ENCODE measurements at regions not wholly inside any gene's neighbourhood (a gene's known extent, or its start where the extent isn't known, plus 50 kb on each side); places are given as distances from the start of the nearest gene placed in this dataset.

DNA sequence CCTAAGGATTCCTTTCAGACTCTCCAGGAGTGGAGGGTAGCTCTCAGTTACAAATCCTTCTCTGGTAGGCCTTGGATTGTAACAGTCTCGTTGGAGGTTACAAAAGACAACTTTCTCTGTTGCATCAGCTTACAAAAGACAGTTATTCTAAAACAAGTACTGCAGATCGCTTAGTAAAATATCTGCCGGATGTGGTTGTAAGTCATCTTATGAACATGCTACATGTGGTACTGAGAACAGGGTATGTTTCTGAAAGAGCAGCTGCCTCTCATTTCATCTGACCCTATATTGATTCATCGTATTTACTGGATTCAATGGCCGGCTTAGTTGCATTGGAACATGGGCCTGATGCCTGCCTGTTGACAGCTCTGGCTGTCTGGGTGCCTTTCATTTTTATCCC lies 157.4 kb downstream of the PTCSC3 start:
- H3K36me3 ChIP-seq (ENCODE audit: control insufficient read depth, insufficient read depth, low read length) = no peaks in the 10 kb centered on the region
- CTCF ChIA-PET (ENCODE audit: low intra/inter-chr PET ratio) = no interaction called here
- no peaks in the 10 kb centered on the region for H4K20me1 ChIP-seq (replicated peaks; ENCODE audit: control insufficient read depth, insufficient read depth, low read length)
- no TSS peak for BruUV-seq (replicated peaks)
- no peaks in the 10 kb centered on the region for H3K79me2 ChIP-seq (ENCODE audit: control insufficient read depth, insufficient read depth, low read length)
- no peak overlapping the region for H2AFZ ChIP-seq (ENCODE audit: low read depth, low read length)
- H3K4me1 ChIP-seq (replicated peaks in 1 of 2; ENCODE audit: control insufficient read depth in 2 of 2, insufficient read depth in 2 of 2, low read length in 2 of 2) = no peaks in the 10 kb centered on the region
- TF ChIP-seq FOXK2 (conservative IDR thresholded peaks at IDR 0.05 in 1 of 2, IDR thresholded peaks at IDR 0.05 in 1 of 2; ENCODE audit: low read depth in 2 of 2) = no peak
- no peak for TF ChIP-seq MAFK (IDR thresholded peaks at IDR 0.05; ENCODE audit: low read length)
- TF ChIP-seq GABPB1 (CRISPR knock-in tag; IDR thresholded peaks at IDR 0.05) = no peak
- TF ChIP-seq, protein P1, sequence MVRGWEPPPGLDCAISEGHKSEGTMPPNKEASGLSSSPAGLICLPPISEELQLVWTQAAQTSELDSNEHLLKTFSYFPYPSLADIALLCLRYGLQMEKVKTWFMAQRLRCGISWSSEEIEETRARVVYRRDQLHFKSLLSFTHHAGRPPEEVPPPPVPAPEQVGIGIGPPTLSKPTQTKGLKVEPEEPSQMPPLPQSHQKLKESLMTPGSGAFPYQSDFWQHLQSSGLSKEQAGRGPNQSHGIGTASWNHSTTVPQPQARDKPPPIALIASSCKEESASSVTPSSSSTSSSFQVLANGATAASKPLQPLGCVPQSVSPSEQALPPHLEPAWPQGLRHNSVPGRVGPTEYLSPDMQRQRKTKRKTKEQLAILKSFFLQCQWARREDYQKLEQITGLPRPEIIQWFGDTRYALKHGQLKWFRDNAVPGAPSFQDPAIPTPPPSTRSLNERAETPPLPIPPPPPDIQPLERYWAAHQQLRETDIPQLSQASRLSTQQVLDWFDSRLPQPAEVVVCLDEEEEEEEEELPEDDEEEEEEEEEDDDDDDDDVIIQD (CRISPR knock-in tag; IDR thresholded peaks at IDR 0.05) = no peak
- no peak for TF ChIP-seq SMAD3 (CRISPR knock-in tag; conservative IDR thresholded peaks at IDR 0.05)
- TF ChIP-seq, protein P2, sequence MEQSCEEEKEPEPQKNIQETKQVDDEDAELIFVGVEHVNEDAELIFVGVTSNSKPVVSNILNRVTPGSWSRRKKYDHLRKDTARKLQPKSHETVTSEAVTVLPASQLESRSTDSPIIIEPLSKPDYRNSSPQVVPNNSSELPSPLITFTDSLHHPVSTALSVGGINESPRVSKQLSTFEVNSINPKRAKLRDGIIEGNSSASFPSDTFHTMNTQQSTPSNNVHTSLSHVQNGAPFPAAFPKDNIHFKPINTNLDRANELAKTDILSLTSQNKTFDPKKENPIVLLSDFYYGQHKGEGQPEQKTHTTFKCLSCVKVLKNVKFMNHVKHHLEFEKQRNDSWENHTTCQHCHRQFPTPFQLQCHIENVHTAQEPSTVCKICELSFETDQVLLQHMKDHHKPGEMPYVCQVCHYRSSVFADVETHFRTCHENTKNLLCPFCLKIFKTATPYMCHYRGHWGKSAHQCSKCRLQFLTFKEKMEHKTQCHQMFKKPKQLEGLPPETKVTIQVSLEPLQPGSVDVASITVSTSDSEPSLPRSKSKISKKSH (CRISPR knock-in tag; IDR thresholded peaks at IDR 0.05) = no peak
- TF ChIP-seq HIVEP1 (CRISPR knock-in tag; IDR thresholded peaks at IDR 0.05) = no peak
- no peak for TF ChIP-seq HDGF (IDR thresholded peaks at IDR 0.05)
- TF ChIP-seq, protein P3, sequence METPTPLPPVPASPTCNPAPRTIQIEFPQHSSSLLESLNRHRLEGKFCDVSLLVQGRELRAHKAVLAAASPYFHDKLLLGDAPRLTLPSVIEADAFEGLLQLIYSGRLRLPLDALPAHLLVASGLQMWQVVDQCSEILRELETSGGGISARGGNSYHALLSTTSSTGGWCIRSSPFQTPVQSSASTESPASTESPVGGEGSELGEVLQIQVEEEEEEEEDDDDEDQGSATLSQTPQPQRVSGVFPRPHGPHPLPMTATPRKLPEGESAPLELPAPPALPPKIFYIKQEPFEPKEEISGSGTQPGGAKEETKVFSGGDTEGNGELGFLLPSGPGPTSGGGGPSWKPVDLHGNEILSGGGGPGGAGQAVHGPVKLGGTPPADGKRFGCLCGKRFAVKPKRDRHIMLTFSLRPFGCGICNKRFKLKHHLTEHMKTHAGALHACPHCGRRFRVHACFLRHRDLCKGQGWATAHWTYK (CRISPR knock-in tag; IDR thresholded peaks at IDR 0.05) = no peak
- TF ChIP-seq, protein P4, sequence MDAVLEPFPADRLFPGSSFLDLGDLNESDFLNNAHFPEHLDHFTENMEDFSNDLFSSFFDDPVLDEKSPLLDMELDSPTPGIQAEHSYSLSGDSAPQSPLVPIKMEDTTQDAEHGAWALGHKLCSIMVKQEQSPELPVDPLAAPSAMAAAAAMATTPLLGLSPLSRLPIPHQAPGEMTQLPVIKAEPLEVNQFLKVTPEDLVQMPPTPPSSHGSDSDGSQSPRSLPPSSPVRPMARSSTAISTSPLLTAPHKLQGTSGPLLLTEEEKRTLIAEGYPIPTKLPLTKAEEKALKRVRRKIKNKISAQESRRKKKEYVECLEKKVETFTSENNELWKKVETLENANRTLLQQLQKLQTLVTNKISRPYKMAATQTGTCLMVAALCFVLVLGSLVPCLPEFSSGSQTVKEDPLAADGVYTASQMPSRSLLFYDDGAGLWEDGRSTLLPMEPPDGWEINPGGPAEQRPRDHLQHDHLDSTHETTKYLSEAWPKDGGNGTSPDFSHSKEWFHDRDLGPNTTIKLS (IDR thresholded peaks at IDR 0.05; ENCODE audit: borderline replicate concordance, low read depth) = no peak
- TF ChIP-seq KDM1A (IDR thresholded peaks at IDR 0.05) = no peak
- no peak for TF ChIP-seq ZNF780A (CRISPR knock-in tag; IDR thresholded peaks at IDR 0.05)
- no peak for TF ChIP-seq ZNF165 (CRISPR knock-in tag; IDR thresholded peaks at IDR 0.05; ENCODE audit: borderline replicate concordance)
- no peak for TF ChIP-seq PPARD (CRISPR knock-in tag; IDR thresholded peaks at IDR 0.05)
- intact Hi-C loops (cut with micrococcal nuclease) (no loop called here), in situ Hi-C loops (cut with MboI) (no loop called here)
- H3K9me1 ChIP-seq (ENCODE audit: control insufficient read depth, insufficient read depth, low read length) = no peaks in the 10 kb centered on the region
- POLR2A ChIA-PET = no interaction called here
- FAIRE-seq (no peak), ATAC-seq (no peak), DNase-seq (ENCODE audit: extremely low read depth in 1 of 4, low spot score in 3 of 4) (no peak)
- H3K9me3 ChIP-seq (replicated peaks; ENCODE audit: control insufficient read depth, insufficient read depth, low read depth, low read length) = no peaks in the 10 kb centered on the region
- H3K4me2 ChIP-seq (ENCODE audit: insufficient read depth, low read length) = no peak overlapping the region
- no peak overlapping the region for H3K4me3 ChIP-seq
- WGBS (ENCODE audit: insufficient coverage, low coverage, missing lambda C conversion rate) = 1% methylated on average over 5 of the region's 5 CpGs
- peaks cover 0 to 11% of the 10 kb centered on the region in 2 experiments; a peak in 3 of 5 replicates for H3K27me3 ChIP-seq (ENCODE audit: control insufficient read depth in 2 of 2, insufficient read depth in 2 of 2, low read length in 2 of 2)
- H3K9ac ChIP-seq (ENCODE audit: insufficient read depth in 1 of 2, low read depth in 2 of 2, low read length in 2 of 2) = no peak overlapping the region
- no peak overlapping the region for H3K27ac ChIP-seq (ENCODE audit: extremely low read depth, low read depth, low read length)

Data from K562 (cell line).